Mucosa of descending colon (tissue), 3 donors: ENCODE measurements at regions not wholly inside any gene's neighbourhood (a gene's known extent, or its start where the extent isn't known, plus 50 kb on each side); places are given as distances from the start of the nearest gene placed in this dataset.

Experiments
- ATAC-seq: fragments of 200-7000 bp; cut with Tn5 transposase; one replicate; pipeline ENCODE4 v1.9.1; 2020; ENCODE audit warnings: mild to moderate bottlenecking, moderate library complexity
- DNase-seq, 3 donors: peaks; one replicate each; pipeline ENCODE4 v3.0.0-alpha.2; 2020
- H3K36me3 ChIP-seq: fragments of 200-600 bp; one replicate; pipeline ENCODE4 v1.8.0; 2021; ENCODE audit warnings: low read depth, mild to moderate bottlenecking
- H3K4me1 ChIP-seq: fragments of 200-600 bp; one replicate; pipeline ENCODE4 v1.8.0; 2021; ENCODE audit warnings: low read depth, mild to moderate bottlenecking
- H3K4me3 ChIP-seq: fragments of 200-600 bp; one replicate; pipeline ENCODE4 v1.8.0; 2021; ENCODE audit warnings: mild to moderate bottlenecking
- H3K9me3 ChIP-seq: fragments of 200-600 bp; one replicate; pipeline ENCODE4 v1.8.0; 2021; ENCODE audit warnings: mild to moderate bottlenecking
- CTCF ChIP-seq: fragments of 200-600 bp; IDR thresholded peaks from one replicate; pipeline ENCODE4 v1.8.0; 2022; ENCODE audit warnings: antibody characterized with exemption, mild to moderate bottlenecking
- intact Hi-C, 2 donors: fragments of 100-400 bp; cut with DNase I in 1 of 2; cut with micrococcal nuclease in 1 of 2; formaldehyde crosslinking; loops; one replicate each; pipeline versions ENCODE4 v1.11.0 to v1.11.1; 2022; cut with DNase I, micrococcal nuclease
- donor health status: DM: no; HTN: no; CAD: no; lungs with moderate emphysema.
- donor health status: DM: no; HTN: no; CAD: no.
- donor health status: DM: no; HTN: yes; CAD: no.

DNA sequence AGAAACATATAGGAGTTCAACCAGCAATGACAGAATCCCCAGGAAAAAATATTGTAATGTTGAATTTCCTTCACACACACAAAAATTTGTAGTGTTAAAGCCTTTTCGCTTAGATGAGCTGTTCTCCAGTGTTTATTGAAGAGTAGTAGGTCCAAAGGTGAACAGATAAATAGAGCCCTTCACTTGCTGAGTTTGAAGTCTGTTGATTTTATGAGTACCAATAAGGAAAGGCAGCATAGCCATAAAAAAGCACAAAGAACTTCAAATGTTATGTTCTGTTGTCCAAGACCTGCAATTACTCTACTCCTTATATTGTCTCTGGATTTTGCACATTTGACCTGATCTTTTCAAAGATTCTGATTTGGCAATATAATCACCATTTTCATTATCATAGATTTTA, 362.7 kb upstream of the B3GALT2 start:
- TF ChIP-seq CTCF: no peak
- H3K4me3 ChIP-seq: peak overlapping the region; percentile 2
- H3K4me1 ChIP-seq: peaks cover 12% of the 10 kb centered on the region
- no peak for DNase-seq
- intact Hi-C loops: no loop called here
- ATAC-seq: peak; percentile 96
- no peaks in the 10 kb centered on the region for H3K9me3 ChIP-seq
- no peaks in the 10 kb centered on the region for H3K36me3 ChIP-seq

DNA sequence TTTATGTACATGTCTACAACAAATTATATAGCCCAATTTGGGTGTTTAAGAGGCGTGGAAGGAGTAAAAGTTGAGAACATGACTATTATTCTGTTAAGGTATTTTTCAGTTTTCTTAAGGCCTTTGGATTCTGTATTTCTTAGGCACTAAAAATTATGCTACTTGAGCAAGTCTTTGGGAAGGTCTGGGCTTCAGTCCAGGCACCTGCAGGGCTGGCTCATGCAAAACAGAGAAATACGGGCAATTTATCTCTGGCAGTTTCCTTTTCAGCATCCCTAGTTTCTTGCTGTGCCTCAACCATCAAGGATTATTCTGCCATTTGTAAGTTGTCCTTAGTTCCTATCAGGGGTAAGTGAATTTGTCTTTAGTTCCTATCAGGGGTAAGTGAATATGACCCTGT, 358.8 kb upstream of the B3GALT2 start:
- Histone ChIP-seq H3K4me1 (peaks cover 12% of the 10 kb centered on the region), H3K4me3 (no peak overlapping the region), H3K9me3 (no peaks in the 10 kb centered on the region), H3K36me3 (no peaks in the 10 kb centered on the region)
- ATAC-seq: no peak
- DNase-seq: no peak
- TF ChIP-seq CTCF: no peak
- intact Hi-C loops: no loop called here

DNA sequence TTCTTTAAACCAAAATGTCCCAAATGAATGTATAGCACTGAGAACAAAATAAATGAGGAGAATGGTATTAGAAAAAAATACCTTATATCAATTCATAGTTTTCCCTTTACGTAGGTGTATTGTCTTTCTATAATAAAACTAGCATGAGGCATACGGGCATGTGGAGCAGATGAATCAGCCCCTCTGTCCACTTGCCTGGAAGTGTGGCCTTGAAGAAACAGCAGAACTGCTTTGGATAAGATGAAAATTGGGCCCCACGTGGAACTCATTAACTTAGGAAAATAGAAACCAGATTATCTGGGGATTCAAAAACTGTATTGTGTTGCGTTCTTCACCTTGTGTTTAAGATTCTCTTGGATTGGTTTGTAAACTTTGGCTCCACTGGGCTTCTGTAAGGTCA, 356.8 kb upstream of the B3GALT2 start:
- ATAC-seq: no peak

DNA sequence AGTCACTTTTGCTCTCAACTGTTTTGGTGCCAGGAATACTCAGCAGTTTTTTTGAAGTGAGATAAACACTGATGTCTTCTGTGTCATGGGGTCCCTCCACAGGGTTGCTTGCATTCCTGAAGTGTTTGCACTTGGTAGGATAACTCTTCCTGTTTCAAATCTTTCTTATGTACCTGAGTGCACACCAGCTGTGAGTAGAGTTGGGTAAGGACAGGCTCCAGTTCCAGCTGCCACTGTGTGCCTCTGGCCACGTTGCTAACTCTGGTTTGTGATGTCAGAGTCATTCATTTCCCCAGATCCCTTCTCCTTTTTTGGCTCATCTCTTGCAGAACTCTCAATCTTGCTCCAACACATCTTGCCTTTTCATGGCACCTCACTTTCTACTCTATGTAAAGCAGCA, 356.3 kb upstream of the B3GALT2 start:
- ATAC-seq: no peak
- TF ChIP-seq CTCF: no peak
- no peaks in the 10 kb centered on the region for H3K36me3 ChIP-seq
- DNase-seq: no peak
- no peak overlapping the region for H3K4me3 ChIP-seq
- peaks cover 5% of the 10 kb centered on the region for H3K4me1 ChIP-seq
- no peaks in the 10 kb centered on the region for H3K9me3 ChIP-seq
- intact Hi-C loops: no loop called here

More for the DNA sequence above, 356.8 kb upstream of the B3GALT2 start:
- Histone ChIP-seq H3K4me3 (no peak overlapping the region), H3K36me3 (no peaks in the 10 kb centered on the region), H3K4me1 (peaks cover 5% of the 10 kb centered on the region), H3K9me3 (no peaks in the 10 kb centered on the region)
- intact Hi-C loops: no loop called here
- DNase-seq: no peak
- TF ChIP-seq CTCF: no peak

DNA sequence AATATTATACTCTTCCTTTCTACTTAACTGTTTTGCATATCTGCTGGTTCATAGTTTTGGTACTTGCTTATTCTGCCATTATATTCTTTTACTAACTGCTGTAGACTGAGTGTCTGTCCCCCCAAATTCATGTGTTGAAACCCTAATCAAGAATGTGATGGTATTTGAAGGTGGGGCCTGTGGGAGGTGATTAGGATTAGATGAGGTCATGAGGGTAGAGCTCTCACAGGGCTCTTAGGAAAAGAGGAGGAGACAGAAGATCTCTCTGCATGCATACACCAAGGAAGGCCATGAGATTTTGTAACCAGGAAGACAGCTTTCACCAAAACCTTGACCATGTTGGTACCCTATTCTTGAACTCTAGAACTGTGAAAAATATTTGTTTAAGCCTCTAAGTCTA, 354.1 kb upstream of the B3GALT2 start:
- H3K9me3 ChIP-seq: no peaks in the 10 kb centered on the region
- peak; percentile 54 for ATAC-seq

More for the DNA sequence above, 354.1 kb upstream of the B3GALT2 start:
- no peaks in the 10 kb centered on the region for H3K36me3 ChIP-seq
- no peak for DNase-seq
- TF ChIP-seq CTCF: no peak
- H3K4me1 ChIP-seq: no peaks in the 10 kb centered on the region
- no peak overlapping the region for H3K4me3 ChIP-seq
- intact Hi-C loops: no loop called here
